GM21576 (cell line): ENCODE measurements at regions not wholly inside any gene's neighbourhood (a gene's known extent, or its start where the extent isn't known, plus 50 kb on each side); places are given as distances from the start of the nearest gene placed in this dataset.
"Not testable (repeated sequence)": the region's sequence is repeated elsewhere in the genome, so short reads cannot be mapped to it uniquely, and the experiment has no call there.

ENCODE experiments used
- ATAC-seq: cut with Tn5 transposase; IDR thresholded peaks from one replicate; pipeline ENCODE4 v1.9.1; 2021; ENCODE audit warnings: mild to moderate bottlenecking, moderate library complexity; ENCODE audit not compliant: unreplicated experiment

GRCh38 chr10:55782181-55782580 is 578.9 kb downstream of the ZWINT start:
- no peak for ATAC-seq

- ATAC-seq, result no peak
These were observed 594.8 kb downstream of the ZWINT start for GRCh38 chr10:55766212-55766611.

GRCh38 chr10:55750458-55750857 is 610.6 kb downstream of the ZWINT start:
- no peak for ATAC-seq

- ATAC-seq, result no peak
These were observed 613.8 kb downstream of the ZWINT start for GRCh38 chr10:55747244-55747643.

- no peak for ATAC-seq
These were observed 615.1 kb downstream of the ZWINT start for GRCh38 chr10:55746002-55746401.

GRCh38 chr10:55742487-55742886 is 618.6 kb downstream of the ZWINT start:
- ATAC-seq, result no peak

GRCh38 chr10:55740767-55741166 is 620.3 kb downstream of the ZWINT start:
- ATAC-seq, result not testable (repeated sequence)

- ATAC-seq, result no peak
These were observed 620.9 kb downstream of the ZWINT start for GRCh38 chr10:55740110-55740509.

GRCh38 chr10:55734112-55734511 is 626.9 kb downstream of the ZWINT start:
- ATAC-seq, result no peak

- no peak for ATAC-seq
These were observed 656.1 kb downstream of the ZWINT start for GRCh38 chr10:55704950-55705349.

GRCh38 chr10:55668326-55668922 is 692.6 kb downstream of the ZWINT start:
- ATAC-seq, result no peak

GRCh38 chr10:55653531-55653930 is 707.5 kb downstream of the ZWINT start:
- ATAC-seq, result no peak

- ATAC-seq, result no peak
These were observed 719.5 kb downstream of the ZWINT start for GRCh38 chr10:55641601-55642000.

- ATAC-seq, result peak; percentile 87
These were observed 729.9 kb downstream of the ZWINT start for GRCh38 chr10:55631071-55631654.

GRCh38 chr10:55630491-55631056 is 730.5 kb downstream of the ZWINT start:
- ATAC-seq, result no peak

GRCh38 chr10:55629793-55630490 is 731.1 kb downstream of the ZWINT start:
- no peak for ATAC-seq

GRCh38 chr10:55628260-55628701 is 732.8 kb downstream of the ZWINT start:
- ATAC-seq, result no peak

- ATAC-seq, result no peak
These were observed 733.5 kb downstream of the ZWINT start for GRCh38 chr10:55627501-55628051.

- not testable (repeated sequence) for ATAC-seq
These were observed 759.2 kb downstream of the ZWINT start for GRCh38 chr10:55601690-55602478.

- ATAC-seq, result no peak
These were observed 750.6 kb upstream of the PCDH15 start for GRCh38 chr10:55551603-55552002.

- ATAC-seq, result no peak
These were observed 749.2 kb upstream of the PCDH15 start for GRCh38 chr10:55550236-55550635.
